Head of caudate nucleus (tissue), 42 donors: ENCODE measurements at regions not wholly inside any gene's neighbourhood (a gene's known extent, or its start where the extent isn't known, plus 50 kb on each side); places are given as distances from the start of the nearest gene placed in this dataset.
"Not testable (repeated sequence)": the region's sequence is repeated elsewhere in the genome, so short reads cannot be mapped to it uniquely, and the experiment has no call there.

Experiments
- DNase-seq, 42 donors: peaks; one replicate each; pipeline versions ENCODE4 v3.0.0 to v3.0.0-alpha.2; 2020 to 2021; ENCODE audit warnings: mixed read lengths in 7 of 42
- intact Hi-C: fragments of 100-400 bp; cut with DNase I; formaldehyde crosslinking; loops from one replicate; pipeline ENCODE4 v1.15.0; 2022

- no peak for DNase-seq
- intact Hi-C loops: no loop called here
Observed at GRCh38 chr2:35530615-35531135, 824.9 kb upstream of the CRIM1 start.

GRCh38 chr2:35526741-35527140 is 828.8 kb upstream of the CRIM1 start:
- DNase-seq: no peak
- intact Hi-C loops: no loop called here

GRCh38 chr2:35522450-35522849 is 833.1 kb upstream of the CRIM1 start:
- intact Hi-C loops: no loop called here
- DNase-seq: no peak

GRCh38 chr2:35510636-35511035 is 844.9 kb upstream of the CRIM1 start:
- intact Hi-C loops: no loop called here
- DNase-seq: peak in 8 of 42 donors; percentile 9 to 61 (median 30)

GRCh38 chr2:35508601-35509000 is 847.0 kb upstream of the CRIM1 start:
- intact Hi-C loops: no loop called here
- DNase-seq: no peak

- intact Hi-C loops: no loop called here
- DNase-seq: no peak
Observed at GRCh38 chr2:35504419-35504818, 851.2 kb upstream of the CRIM1 start.

- intact Hi-C loops: no loop called here
- no peak for DNase-seq
Observed at GRCh38 chr2:35503738-35504199, 851.8 kb upstream of the CRIM1 start.

- intact Hi-C loops: no loop called here
- no peak for DNase-seq
Observed at GRCh38 chr2:35503311-35503710, 852.3 kb upstream of the CRIM1 start.

GRCh38 chr2:35501076-35501475 is 854.5 kb upstream of the CRIM1 start:
- no peak for DNase-seq
- intact Hi-C loops: no loop called here

GRCh38 chr2:35496022-35496421 is 859.6 kb upstream of the CRIM1 start:
- DNase-seq: no peak
- intact Hi-C loops: no loop called here

GRCh38 chr2:35495182-35495581 is 860.4 kb upstream of the CRIM1 start:
- intact Hi-C loops: no loop called here

GRCh38 chr2:35478121-35478520 is 877.5 kb upstream of the CRIM1 start:
- DNase-seq, intact Hi-C loops: not testable (repeated sequence)

More at GRCh38 chr2:35495182-35495581, 860.4 kb upstream of the CRIM1 start:
- no peak for DNase-seq

GRCh38 chr2:35468245-35468644 is 887.3 kb upstream of the CRIM1 start:
- intact Hi-C loops: no loop called here
- no peak for DNase-seq

- intact Hi-C loops: no loop called here
- DNase-seq: no peak
Observed at GRCh38 chr2:35463805-35464596, 891.6 kb upstream of the CRIM1 start.

- DNase-seq: no peak
- intact Hi-C loops: no loop called here
Observed at GRCh38 chr2:35462226-35462998, 893.2 kb upstream of the CRIM1 start.

GRCh38 chr2:35461406-35461805 is 894.2 kb upstream of the CRIM1 start:
- DNase-seq: no peak
- intact Hi-C loops: no loop called here

- intact Hi-C loops: no loop called here
Observed at GRCh38 chr2:35454966-35455638, 900.5 kb upstream of the CRIM1 start.

GRCh38 chr2:35447821-35448220 is 907.8 kb upstream of the CRIM1 start:
- no peak for DNase-seq
- intact Hi-C loops: no loop called here

More at GRCh38 chr2:35454966-35455638, 900.5 kb upstream of the CRIM1 start:
- DNase-seq: no peak

- intact Hi-C loops: no loop called here
- peak in 1 of 42 donors; percentile 6 for DNase-seq
Observed at GRCh38 chr2:35447215-35447614, 908.4 kb upstream of the CRIM1 start.

GRCh38 chr2:35443087-35443486 is 912.5 kb upstream of the CRIM1 start:
- DNase-seq: no peak
- intact Hi-C loops: no loop called here
